Tongue (tissue), 1 donor: ENCODE measurements at regions not wholly inside any gene's neighbourhood (a gene's known extent, or its start where the extent isn't known, plus 50 kb on each side); places are given as distances from the start of the nearest gene placed in this dataset.
"Not testable (repeated sequence)": the region's sequence is repeated elsewhere in the genome, so short reads cannot be mapped to it uniquely, and the experiment has no call there.

Experiments used
- DNase-seq: peaks from one replicate; pipeline ENCODE4 v3.0.0-alpha.2; 2015

DNA sequence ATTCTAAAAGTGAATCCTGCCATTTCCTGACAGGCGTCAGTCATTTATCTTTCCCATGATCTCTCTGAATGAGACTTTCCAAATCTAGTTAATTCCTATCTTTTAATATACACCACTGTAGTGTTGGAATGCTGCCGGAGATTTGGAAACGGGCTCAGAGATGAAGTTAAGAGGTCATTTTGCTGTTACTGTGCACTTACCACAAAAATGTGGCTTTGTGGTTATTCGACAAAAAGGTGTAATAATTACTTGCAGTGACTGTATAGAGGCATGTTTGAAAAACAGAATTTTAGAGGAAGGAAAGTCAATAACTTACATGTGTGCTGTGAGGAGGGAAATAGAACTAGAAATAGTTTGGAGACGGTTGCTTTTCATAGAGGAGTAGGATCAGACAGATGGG, 460.2 kb upstream of the BTBD3 start:
- no peak for DNase-seq

GRCh38 chr20:11459090-11459890, 458.4 kb upstream of the BTBD3 start:
- no peak for DNase-seq

- no peak for DNase-seq
Measured at GRCh38 chr20:11467436-11467835, 450.3 kb upstream of the BTBD3 start.

DNA sequence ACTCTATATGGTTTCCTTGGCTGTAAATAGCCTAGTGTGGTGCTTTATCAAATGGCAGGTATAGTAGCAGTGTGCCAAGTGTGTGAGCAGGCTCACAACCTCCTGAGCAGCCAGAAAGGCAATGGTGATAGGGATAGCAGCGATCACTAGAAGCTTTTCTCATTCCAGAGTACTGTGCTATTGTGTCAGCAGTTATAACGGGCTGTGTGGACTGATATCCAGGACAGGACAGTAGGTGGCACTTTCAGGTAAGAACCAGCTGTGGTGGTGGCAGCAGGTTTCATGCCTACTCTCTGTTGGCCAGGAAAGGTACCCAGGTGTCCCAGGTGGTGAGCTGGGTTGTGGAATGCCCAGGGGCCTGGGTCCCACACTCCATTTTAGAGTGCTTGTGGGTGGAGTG, 448.8 kb upstream of the BTBD3 start:
- no peak for DNase-seq

DNA sequence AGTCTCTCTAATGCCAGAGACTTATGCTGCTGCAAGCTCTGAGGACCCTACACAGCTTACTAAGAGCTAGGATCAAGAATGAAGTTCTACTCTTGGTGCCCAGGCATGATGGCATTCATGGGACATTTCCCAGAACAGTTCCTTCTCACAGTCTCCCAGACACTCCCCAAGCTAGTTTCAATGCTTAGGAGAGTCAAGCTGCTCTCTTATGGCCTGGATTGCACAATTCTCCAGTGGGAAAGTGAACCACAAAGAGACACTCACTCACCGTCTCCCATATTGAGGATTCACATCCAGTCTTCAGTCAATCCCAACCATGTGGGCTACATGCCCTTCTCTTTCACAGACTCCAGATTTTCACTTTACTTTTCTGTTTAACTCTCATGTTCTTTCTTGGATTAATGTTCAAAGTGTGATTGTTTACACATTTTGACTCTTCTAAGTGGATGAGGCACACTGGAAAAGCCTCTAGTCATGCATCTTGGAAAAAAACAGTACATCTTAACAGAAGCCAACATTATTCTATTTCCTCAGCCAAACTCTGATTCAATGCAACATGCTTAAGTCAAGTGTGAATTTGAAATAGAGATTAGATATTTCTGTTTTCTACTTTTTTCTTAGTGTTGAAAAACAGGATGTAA, 447.8 kb upstream of the BTBD3 start:
- peak; percentile 59 for DNase-seq

- no peak for DNase-seq
Measured at GRCh38 chr20:11473983-11474382, 443.7 kb upstream of the BTBD3 start.

- DNase-seq: no peak
Measured at GRCh38 chr20:11483697-11484096, 434.0 kb upstream of the BTBD3 start.

DNA sequence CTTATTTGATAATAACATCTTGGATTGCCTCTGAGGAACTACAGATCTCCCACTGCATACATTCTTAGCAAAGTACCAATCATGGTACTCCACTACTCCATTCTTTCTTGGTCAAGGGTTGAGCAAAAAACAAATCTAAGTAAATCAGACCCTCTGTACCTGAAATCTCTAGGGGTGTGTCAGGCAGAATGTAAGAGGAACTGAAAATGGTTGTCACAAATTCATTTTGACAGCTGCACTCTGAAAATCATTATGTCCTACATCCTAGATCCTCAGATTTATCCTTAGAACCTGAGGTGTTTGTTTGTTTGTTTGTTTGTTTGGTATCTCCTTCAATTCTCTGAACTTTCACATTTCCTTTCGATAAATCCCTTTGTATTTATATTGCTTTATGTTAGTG, 433.2 kb upstream of the BTBD3 start:
- no peak for DNase-seq

DNA sequence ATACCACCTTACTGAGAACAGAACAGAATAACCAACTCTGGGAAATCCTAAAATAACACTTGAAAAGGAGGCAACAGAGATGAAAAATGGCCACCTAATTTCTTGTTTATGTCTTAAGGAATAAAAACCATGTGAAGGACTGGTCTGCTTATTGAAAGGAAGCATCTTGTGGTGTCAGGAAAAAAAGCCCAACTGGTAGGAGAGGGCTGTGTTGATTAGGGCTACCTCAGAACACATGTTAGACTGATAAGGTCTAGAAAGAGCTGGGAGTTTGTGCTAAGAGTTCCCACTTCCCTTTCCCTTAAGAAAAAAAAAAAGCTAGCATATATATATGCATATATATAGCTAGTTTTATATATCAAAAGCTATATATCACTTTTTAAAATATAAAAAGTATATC, 425.3 kb upstream of the BTBD3 start:
- DNase-seq: no peak

- no peak for DNase-seq
Measured at GRCh38 chr20:11492846-11493245, 424.8 kb upstream of the BTBD3 start.

DNA sequence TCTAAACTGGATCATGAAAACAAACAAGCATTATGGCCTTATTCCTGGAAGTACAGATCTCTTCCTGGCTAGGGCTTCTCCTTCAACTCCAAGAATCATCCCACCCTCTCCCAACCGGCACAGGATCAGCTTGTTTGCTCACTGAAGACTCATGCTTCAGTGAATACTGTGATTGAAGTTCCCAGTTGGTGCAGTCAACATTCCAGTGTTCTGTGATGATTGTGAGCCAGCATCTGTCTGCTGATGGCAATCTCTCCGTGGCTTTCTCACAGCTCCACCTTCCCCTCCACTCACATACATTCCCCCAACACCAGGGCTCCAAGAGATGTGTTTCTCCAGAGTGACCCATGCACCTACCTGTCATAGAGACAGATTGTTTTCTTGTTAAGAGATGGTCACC, 421.3 kb upstream of the BTBD3 start:
- peak; percentile 15 for DNase-seq

DNA sequence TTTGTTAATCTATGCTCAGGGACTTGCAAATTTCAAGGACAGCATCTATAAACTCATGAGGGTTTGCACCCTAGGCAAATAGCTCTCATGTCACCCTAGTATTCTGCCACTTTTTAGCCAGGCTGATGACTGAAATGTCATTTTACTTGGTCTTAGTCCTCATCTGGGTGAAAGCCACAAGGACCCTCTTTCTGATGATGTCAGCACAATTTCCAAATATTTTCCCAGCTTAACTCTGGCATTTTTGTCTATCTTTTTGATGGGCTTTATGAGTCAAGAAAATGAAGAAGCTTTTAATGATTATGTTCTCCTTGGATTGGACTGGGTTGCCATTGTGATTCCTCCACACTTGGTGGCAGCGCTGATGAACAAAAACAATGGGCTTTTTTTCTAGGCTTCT, 420.1 kb upstream of the BTBD3 start:
- DNase-seq: no peak

DNA sequence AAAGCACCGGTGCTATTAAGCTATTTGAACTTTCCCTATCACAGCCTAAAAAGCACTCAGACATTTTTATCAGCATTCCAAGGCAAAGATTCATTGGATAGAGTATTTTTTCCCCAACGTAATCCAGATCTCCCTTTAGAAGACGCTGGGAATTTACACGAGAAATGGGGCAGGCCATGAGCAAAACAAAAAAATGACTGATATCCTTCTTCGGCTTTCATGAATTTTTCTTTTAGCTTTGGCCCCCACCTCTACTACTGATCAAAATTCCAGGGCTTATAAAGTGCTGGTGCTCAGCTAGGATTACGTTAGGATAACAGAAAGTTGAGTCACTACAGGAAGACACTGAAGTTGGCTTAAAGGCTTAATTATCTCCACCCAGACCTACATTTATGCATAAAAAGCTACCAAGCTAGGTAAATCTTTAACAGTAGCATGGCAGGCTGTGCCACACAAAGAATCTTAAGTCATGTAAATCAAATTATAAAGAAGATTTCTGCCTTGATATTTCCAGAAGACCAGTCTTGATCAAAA, 418.5 kb upstream of the BTBD3 start:
- DNase-seq: no peak

- DNase-seq: no peak
Measured at GRCh38 chr20:11502061-11502460, 415.6 kb upstream of the BTBD3 start.

GRCh38 chr20:11502671-11503070, 415.0 kb upstream of the BTBD3 start:
- no peak for DNase-seq

DNA sequence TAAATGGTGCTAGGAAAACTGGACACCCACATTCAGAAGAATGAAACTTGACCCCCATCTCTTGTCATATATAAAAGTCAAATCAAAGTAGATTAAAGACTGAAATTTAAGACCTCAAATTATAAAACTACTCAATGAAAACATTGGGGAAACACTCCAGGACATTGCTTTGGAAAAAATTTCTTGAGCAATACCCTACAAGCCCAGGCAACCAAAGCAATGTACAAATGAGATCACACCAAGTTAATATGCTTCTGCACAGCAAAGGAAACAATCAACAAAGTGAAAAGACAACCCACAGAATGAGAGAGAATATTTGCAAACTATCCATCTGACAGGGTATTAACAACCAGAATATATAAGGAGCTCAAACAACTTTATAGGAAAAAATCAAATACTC, 407.9 kb upstream of the BTBD3 start:
- no peak for DNase-seq

DNA sequence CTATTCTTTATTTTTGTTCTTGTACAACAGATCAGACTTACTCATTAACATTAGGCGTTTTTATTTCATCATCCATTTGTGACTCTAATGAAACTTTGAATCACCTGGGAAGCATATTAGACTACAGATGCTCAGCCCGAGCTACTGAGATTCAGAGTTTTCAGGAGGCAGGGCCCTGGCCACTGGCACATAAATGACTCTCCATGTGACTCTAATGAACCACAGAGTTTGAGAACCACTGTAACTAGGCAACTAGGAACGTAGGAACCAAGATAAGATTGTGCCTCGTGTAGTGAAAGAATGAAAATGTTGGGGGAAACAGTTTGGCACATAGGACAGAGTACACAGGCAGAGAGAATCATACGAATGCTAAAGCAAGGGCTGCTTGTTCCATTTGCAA, 405.9 kb upstream of the BTBD3 start:
- no peak for DNase-seq

DNA sequence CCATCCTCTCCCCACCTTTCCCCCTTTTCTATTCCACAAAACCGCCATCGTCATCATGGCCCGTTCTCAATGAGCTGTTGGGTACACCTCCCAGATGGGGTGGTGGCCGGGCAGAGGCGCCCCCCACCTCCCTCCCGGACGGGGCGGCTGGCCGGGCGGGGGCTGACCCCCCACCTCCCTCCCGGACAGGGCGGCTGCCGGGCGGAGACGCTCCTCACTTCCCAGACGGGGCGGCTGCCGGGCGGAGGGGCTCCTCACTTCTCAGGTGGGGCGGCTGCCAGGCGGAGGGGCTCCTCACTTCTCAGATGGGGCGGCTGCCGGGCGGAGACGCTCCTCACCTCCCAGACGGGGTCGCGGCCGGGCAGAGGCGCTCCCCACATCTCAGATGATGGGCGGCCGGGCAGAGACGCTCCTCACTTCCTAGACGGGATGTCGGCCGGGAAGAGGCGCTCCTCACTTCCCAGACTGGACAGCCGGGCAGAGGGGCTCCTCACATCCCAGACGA, 404.4 kb upstream of the BTBD3 start:
- DNase-seq: not testable (repeated sequence)

GRCh38 chr20:11516448-11516847, 401.2 kb upstream of the BTBD3 start:
- DNase-seq: no peak

GRCh38 chr20:11520596-11520995, 397.1 kb upstream of the BTBD3 start:
- no peak for DNase-seq

DNA sequence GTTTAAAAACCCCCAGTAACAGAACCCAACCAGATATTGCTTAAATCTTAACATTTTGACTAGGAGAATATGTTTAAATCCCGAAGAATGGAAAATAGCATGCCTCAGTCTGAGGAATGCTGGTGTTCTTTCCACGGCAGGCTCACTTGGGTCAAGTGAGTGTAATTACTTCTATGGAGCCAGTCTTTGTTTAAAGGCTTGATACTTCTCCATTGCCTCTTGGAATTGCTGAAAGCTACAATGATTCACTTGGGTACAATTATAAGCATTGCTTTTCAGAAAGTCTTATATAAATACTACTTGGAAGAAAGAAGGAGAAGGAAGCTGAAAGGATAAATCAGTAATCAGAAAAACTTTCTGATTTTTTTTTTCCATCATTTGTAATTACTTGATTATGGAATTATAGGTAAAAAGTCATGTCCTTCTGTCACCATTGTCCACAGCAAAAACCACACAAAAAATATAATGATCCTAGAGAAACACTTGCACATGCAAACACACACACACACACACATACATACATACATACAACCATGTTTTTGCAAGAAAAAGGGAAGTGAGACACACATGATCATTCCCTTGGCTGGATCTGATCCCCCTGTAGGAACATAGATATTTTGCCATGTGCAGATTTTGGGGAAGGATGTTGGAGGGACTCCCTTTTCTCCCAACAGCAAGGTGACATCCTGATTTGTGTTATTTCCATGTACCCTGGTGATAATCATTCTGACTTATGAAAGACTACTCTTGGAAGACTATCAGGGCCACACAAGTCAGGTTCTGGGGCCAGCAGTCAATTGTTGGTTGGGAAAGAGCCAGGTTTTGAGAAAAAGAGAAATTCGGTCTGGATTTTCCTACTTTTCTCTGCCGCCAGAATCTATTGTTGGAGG, 396.0 kb upstream of the BTBD3 start:
- DNase-seq: no peak

- no peak for DNase-seq
Measured at GRCh38 chr20:11522366-11522741, 395.3 kb upstream of the BTBD3 start.

GRCh38 chr20:11529047-11529446, 388.6 kb upstream of the BTBD3 start:
- no peak for DNase-seq
